ENCODE measurements at regions not wholly inside any gene's neighbourhood (a gene's known extent, or its start where the extent isn't known, plus 50 kb on each side); places are given as distances from the start of the nearest gene placed in this dataset.

GRCh38 chr10:36675458-36675880 lies 449.9 kb upstream of the ANKRD30A start:
- no peak for TF ChIP-seq CTCF (conservative IDR thresholded peaks at IDR 0.05; ENCODE audit: low read depth, low read length)
- no peak for TF ChIP-seq EZH2 (IDR thresholded peaks at IDR 0.05; ENCODE audit: borderline replicate concordance, low read depth, low read length, poor library complexity, severe bottlenecking)

All from A673 (cell line).